GDM1 (cell line): ENCODE measurements at regions not wholly inside any gene's neighbourhood (a gene's known extent, or its start where the extent isn't known, plus 50 kb on each side); places are given as distances from the start of the nearest gene placed in this dataset.

Source experiments
- DNase-seq: peaks from one replicate; lab custom pipeline; 2025; lab: John Stamatoyannopoulos, UW

- DNase-seq, result no peak
Observed at GRCh38 chr6:104207635-104208034, 652.1 kb downstream of the HACE1 start.

- DNase-seq, result no peak
Observed at GRCh38 chr6:104201557-104201956, 658.2 kb downstream of the HACE1 start.

GRCh38 chr6:104187616-104188015 is 672.1 kb downstream of the HACE1 start:
- no peak for DNase-seq

- no peak for DNase-seq
Observed at GRCh38 chr6:104186831-104187230, 672.9 kb downstream of the HACE1 start.

- DNase-seq, result no peak
Observed at GRCh38 chr6:104183816-104184435, 675.8 kb downstream of the HACE1 start.

GRCh38 chr6:104182811-104183210 is 676.9 kb downstream of the HACE1 start:
- DNase-seq, result no peak

GRCh38 chr6:104173668-104174067 is 686.1 kb downstream of the HACE1 start:
- no peak for DNase-seq

- DNase-seq, result no peak
Observed at GRCh38 chr6:104170401-104170800, 689.3 kb downstream of the HACE1 start.

- no peak for DNase-seq
Observed at GRCh38 chr6:104166055-104166668, 693.6 kb downstream of the HACE1 start.

GRCh38 chr6:104162036-104162669 is 697.6 kb downstream of the HACE1 start:
- DNase-seq, result no peak

GRCh38 chr6:104159045-104159618 is 700.6 kb downstream of the HACE1 start:
- no peak for DNase-seq

GRCh38 chr6:104143757-104144156 is 716.0 kb downstream of the HACE1 start:
- DNase-seq, result no peak

GRCh38 chr6:104134876-104135275 is 724.8 kb downstream of the HACE1 start:
- DNase-seq, result no peak

- DNase-seq, result no peak
Observed at GRCh38 chr6:104130343-104130742, 729.4 kb downstream of the HACE1 start.

- DNase-seq, result no peak
Observed at GRCh38 chr6:104126315-104127005, 733.3 kb downstream of the HACE1 start.

GRCh38 chr6:104123227-104123626 is 736.5 kb downstream of the HACE1 start:
- no peak for DNase-seq

- DNase-seq, result no peak
Observed at GRCh38 chr6:104118274-104118673, 741.4 kb downstream of the HACE1 start.

- DNase-seq, result no peak
Observed at GRCh38 chr6:104109806-104110205, 749.9 kb downstream of the HACE1 start.

GRCh38 chr6:104108634-104109033 is 751.1 kb downstream of the HACE1 start:
- DNase-seq, result no peak

GRCh38 chr6:104095661-104096416 is 763.9 kb downstream of the HACE1 start:
- DNase-seq, result no peak

GRCh38 chr6:104087765-104088164 is 772.0 kb downstream of the HACE1 start:
- no peak for DNase-seq

- no peak for DNase-seq
Observed at GRCh38 chr6:104068281-104068680, 791.4 kb downstream of the HACE1 start.
